MM.1S (cell line): ENCODE measurements at regions not wholly inside any gene's neighbourhood (a gene's known extent, or its start where the extent isn't known, plus 50 kb on each side); places are given as distances from the start of the nearest gene placed in this dataset.

Source experiments
- EZH2 ChIP-seq: fragments of 300-600 bp; sonication (generic); optimal IDR thresholded peaks from 2 replicates; pipeline ENCODE3; 2017; ENCODE audit warnings: low read depth, mild to moderate bottlenecking, antibody characterized with exemption, low read length, mixed read lengths
- TF ChIP-seq, protein P1 (sequence below): fragments of 300-600 bp; sonication (generic); IDR thresholded peaks from 2 replicates; pipeline ENCODE4 v1.5.1; 2016; ENCODE audit warnings: antibody characterized with exemption, low read length, mixed read lengths

DNA sequence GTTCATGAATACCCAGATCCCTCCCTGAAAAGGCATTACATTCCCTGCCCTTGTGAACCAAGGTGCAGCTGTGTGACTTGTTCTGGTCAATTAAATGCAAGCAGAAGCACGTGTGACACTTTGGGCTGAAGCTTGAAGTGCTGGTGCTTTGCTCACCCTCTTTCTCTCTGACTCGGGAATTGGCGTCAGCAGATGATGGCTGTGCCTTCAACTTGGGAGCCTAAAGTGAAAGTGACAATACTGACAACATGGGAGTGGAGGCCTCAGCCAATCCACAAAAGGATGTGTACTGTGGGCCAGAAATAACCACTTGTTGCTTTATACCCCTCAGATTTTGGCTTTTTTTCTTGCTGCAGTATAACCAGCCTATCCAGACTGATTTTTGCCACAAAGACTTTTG, 148.3 kb upstream of the THY1 start:
- TF ChIP-seq EZH2: no peak
- TF ChIP-seq, protein P1, sequence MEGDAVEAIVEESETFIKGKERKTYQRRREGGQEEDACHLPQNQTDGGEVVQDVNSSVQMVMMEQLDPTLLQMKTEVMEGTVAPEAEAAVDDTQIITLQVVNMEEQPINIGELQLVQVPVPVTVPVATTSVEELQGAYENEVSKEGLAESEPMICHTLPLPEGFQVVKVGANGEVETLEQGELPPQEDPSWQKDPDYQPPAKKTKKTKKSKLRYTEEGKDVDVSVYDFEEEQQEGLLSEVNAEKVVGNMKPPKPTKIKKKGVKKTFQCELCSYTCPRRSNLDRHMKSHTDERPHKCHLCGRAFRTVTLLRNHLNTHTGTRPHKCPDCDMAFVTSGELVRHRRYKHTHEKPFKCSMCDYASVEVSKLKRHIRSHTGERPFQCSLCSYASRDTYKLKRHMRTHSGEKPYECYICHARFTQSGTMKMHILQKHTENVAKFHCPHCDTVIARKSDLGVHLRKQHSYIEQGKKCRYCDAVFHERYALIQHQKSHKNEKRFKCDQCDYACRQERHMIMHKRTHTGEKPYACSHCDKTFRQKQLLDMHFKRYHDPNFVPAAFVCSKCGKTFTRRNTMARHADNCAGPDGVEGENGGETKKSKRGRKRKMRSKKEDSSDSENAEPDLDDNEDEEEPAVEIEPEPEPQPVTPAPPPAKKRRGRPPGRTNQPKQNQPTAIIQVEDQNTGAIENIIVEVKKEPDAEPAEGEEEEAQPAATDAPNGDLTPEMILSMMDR: no peak
